Esophagus (tissue), 2 donors: ENCODE measurements at regions not wholly inside any gene's neighbourhood (a gene's known extent, or its start where the extent isn't known, plus 50 kb on each side); places are given as distances from the start of the nearest gene placed in this dataset.

Source experiments
- H3K27ac ChIP-seq, 2 donors: one replicate each; pipeline ENCODE4 v1.5.1; 2013; ENCODE audit warnings: low read depth in 2 of 2, mild to moderate bottlenecking in 2 of 2, inconsistent platforms in 1 of 2, low read length in 1 of 2, moderate library complexity in 1 of 2
- H3K27me3 ChIP-seq, 2 donors: one replicate each; pipeline ENCODE4 v1.6.1; 2013; ENCODE audit warnings: low read length in 2 of 2, control low read depth in 1 of 2, mild to moderate bottlenecking in 1 of 2; ENCODE audit not compliant: insufficient read depth in 2 of 2, control insufficient read depth in 1 of 2
- H3K36me3 ChIP-seq, 2 donors: one replicate each; pipeline ENCODE4 v1.6.1; 2013; ENCODE audit warnings: low read length in 1 of 2; ENCODE audit not compliant: control insufficient read depth in 2 of 2, insufficient read depth in 2 of 2
- H3K4me1 ChIP-seq, 2 donors: one replicate each; pipeline ENCODE4 v1.6.1; 2013; ENCODE audit warnings: low read length in 1 of 2; ENCODE audit not compliant: control insufficient read depth in 2 of 2, insufficient read depth in 2 of 2
- H3K4me3 ChIP-seq, 2 donors: one replicate each; pipeline ENCODE4 v1.5.1; 2013; ENCODE audit warnings: low read length in 2 of 2, mild to moderate bottlenecking in 2 of 2, low read depth in 1 of 2, moderate library complexity in 1 of 2
- H3K9me3 ChIP-seq, 2 donors: one replicate each; pipeline ENCODE4 v1.6.1; 2013; ENCODE audit warnings: mild to moderate bottlenecking in 2 of 2, low read depth in 1 of 2, low read length in 1 of 2, moderate library complexity in 1 of 2; ENCODE audit not compliant: control insufficient read depth in 2 of 2, insufficient read depth in 1 of 2
- WGBS, 2 donors: extraction: QIAGEN DNeasy Blood & Tissue Kit; methylation state at CpG; one replicate each; pipeline ENCODE4 v1.1.7; 2013; 5-methylcytosine and 5-hydroxymethylcytosine counted together
- donor health status: healthy with polysubstance abuse.
- donor health status: Bipolar disorder and iron deficiency.

GRCh38 chr4:127084666-127085065 is 548.1 kb upstream of the INTU start:
- Histone ChIP-seq H3K27me3 (no peaks in the 10 kb centered on the region), H3K27ac (no peak overlapping the region), H3K4me3 (no peak overlapping the region), H3K4me1 (no peaks in the 10 kb centered on the region), H3K9me3 (peaks cover 0 to 8% of the 10 kb centered on the region in 2 donors), H3K36me3 (no peaks in the 10 kb centered on the region)
- WGBS, 2 donors = 85 to 91% methylated on average over 1 of the region's 1 CpG

GRCh38 chr4:127097061-127097460 is 535.7 kb upstream of the INTU start:
- Histone ChIP-seq H3K27me3 (no peaks in the 10 kb centered on the region), H3K27ac (no peak overlapping the region), H3K36me3 (no peaks in the 10 kb centered on the region), H3K4me1 (no peaks in the 10 kb centered on the region), H3K9me3 (no peaks in the 10 kb centered on the region), H3K4me3 (no peak overlapping the region)
- WGBS, 2 donors = 75 to 76% methylated on average over 2 of the region's 2 CpGs

GRCh38 chr4:127102361-127102760 is 530.4 kb upstream of the INTU start:
- no peaks in the 10 kb centered on the region for H3K36me3 ChIP-seq
- no peak overlapping the region for H3K4me3 ChIP-seq
- 88 to 97% methylated on average over 1 of the region's 1 CpG for WGBS, 2 donors
- H3K9me3 ChIP-seq = peaks cover 0 to 4% of the 10 kb centered on the region in 2 donors
- H3K27ac ChIP-seq = no peak overlapping the region
- H3K27me3 ChIP-seq = no peaks in the 10 kb centered on the region
- no peaks in the 10 kb centered on the region for H3K4me1 ChIP-seq

- WGBS, 2 donors = 46 to 47% methylated on average over 3 of the region's 3 CpGs
- Histone ChIP-seq H3K4me3 (no peak overlapping the region), H3K27me3 (no peaks in the 10 kb centered on the region)
Observed at GRCh38 chr4:127103681-127104115, 529.1 kb upstream of the INTU start.

GRCh38 chr4:127113844-127114362 is 518.9 kb upstream of the INTU start:
- H3K27ac ChIP-seq = no peak overlapping the region
- H3K36me3 ChIP-seq = no peaks in the 10 kb centered on the region
- H3K4me3 ChIP-seq = no peak overlapping the region

More at GRCh38 chr4:127103681-127104115, 529.1 kb upstream of the INTU start:
- no peaks in the 10 kb centered on the region for H3K36me3 ChIP-seq
- peaks cover 0 to 4% of the 10 kb centered on the region in 2 donors for H3K9me3 ChIP-seq
- H3K4me1 ChIP-seq = no peaks in the 10 kb centered on the region
- no peak overlapping the region for H3K27ac ChIP-seq

GRCh38 chr4:127118681-127119080 is 514.1 kb upstream of the INTU start:
- no peaks in the 10 kb centered on the region for H3K27me3 ChIP-seq
- WGBS, 2 donors = 51 to 54% methylated on average over 3 of the region's 3 CpGs
- no peaks in the 10 kb centered on the region for H3K4me1 ChIP-seq
- H3K27ac ChIP-seq = no peak overlapping the region
- no peak overlapping the region for H3K4me3 ChIP-seq
- H3K9me3 ChIP-seq = no peaks in the 10 kb centered on the region
- no peaks in the 10 kb centered on the region for H3K36me3 ChIP-seq

More at GRCh38 chr4:127113844-127114362, 518.9 kb upstream of the INTU start:
- H3K9me3 ChIP-seq = no peaks in the 10 kb centered on the region
- H3K27me3 ChIP-seq = no peaks in the 10 kb centered on the region
- H3K4me1 ChIP-seq = no peaks in the 10 kb centered on the region

GRCh38 chr4:127120441-127121090 is 512.2 kb upstream of the INTU start:
- Histone ChIP-seq H3K4me1 (no peaks in the 10 kb centered on the region), H3K27me3 (no peaks in the 10 kb centered on the region), H3K36me3 (no peaks in the 10 kb centered on the region), H3K4me3 (no peak overlapping the region), H3K9me3 (no peaks in the 10 kb centered on the region), H3K27ac (no peak overlapping the region)
- WGBS, 2 donors = 85 to 86% methylated on average over 11 of the region's 11 CpGs

- no peaks in the 10 kb centered on the region for H3K27me3 ChIP-seq
- no peaks in the 10 kb centered on the region for H3K9me3 ChIP-seq
- H3K36me3 ChIP-seq = no peaks in the 10 kb centered on the region
- 74 to 76% methylated on average over 2 of the region's 2 CpGs for WGBS, 2 donors
- H3K4me1 ChIP-seq = no peaks in the 10 kb centered on the region
- no peak overlapping the region for H3K27ac ChIP-seq
- no peak overlapping the region for H3K4me3 ChIP-seq
Observed at GRCh38 chr4:127124919-127125318, 507.8 kb upstream of the INTU start.

- no peaks in the 10 kb centered on the region for H3K4me1 ChIP-seq
- no peaks in the 10 kb centered on the region for H3K9me3 ChIP-seq
- H3K27ac ChIP-seq = no peak overlapping the region
- no peak overlapping the region for H3K4me3 ChIP-seq
- H3K27me3 ChIP-seq = no peaks in the 10 kb centered on the region
- WGBS, 2 donors = 71 to 80% methylated on average over 1 of the region's 1 CpG
- no peaks in the 10 kb centered on the region for H3K36me3 ChIP-seq
Observed at GRCh38 chr4:127126718-127127117, 506.0 kb upstream of the INTU start.

- Histone ChIP-seq H3K27ac (no peak overlapping the region), H3K36me3 (no peaks in the 10 kb centered on the region), H3K27me3 (no peaks in the 10 kb centered on the region), H3K9me3 (no peaks in the 10 kb centered on the region), H3K4me3 (no peak overlapping the region), H3K4me1 (no peaks in the 10 kb centered on the region)
- 85 to 93% methylated on average over 2 of the region's 2 CpGs for WGBS, 2 donors
Observed at GRCh38 chr4:127131527-127131926, 501.2 kb upstream of the INTU start.
